Spleen (tissue), 11 donors: ENCODE measurements at regions not wholly inside any gene's neighbourhood (a gene's known extent, or its start where the extent isn't known, plus 50 kb on each side); places are given as distances from the start of the nearest gene placed in this dataset.

ENCODE experiments used
- DNase-seq: peaks from one replicate; pipeline ENCODE4 v3.0.0-alpha.2; 2020
- H3K27ac ChIP-seq, 8 donors: fragments of 200-600 bp; sonication (generic) in 7 of 8; 1 replicate in 4 of 8; 2 replicates in 4 of 8; pipeline versions ENCODE4 v1.5.0 to v1.8.0; 2016 to 2021; ENCODE audit warnings: inconsistent platforms in 4 of 8, mild to moderate bottlenecking in 4 of 8, moderate library complexity in 1 of 8
- H3K27me3 ChIP-seq, 7 donors: fragments of 200-600 bp; sonication (generic) in 6 of 7; replicated peaks in 1 of 7; 1 replicate in 4 of 7; 2 replicates in 3 of 7; pipeline versions ENCODE4 v1.5.0 to v1.8.0; 2016 to 2021; ENCODE audit warnings: inconsistent platforms in 3 of 7, mild to moderate bottlenecking in 1 of 7
- H3K36me3 ChIP-seq, 6 donors: fragments of 200-600 bp; sonication (generic) in 5 of 6; 1 replicate in 4 of 6; 2 replicates in 2 of 6; pipeline versions ENCODE4 v1.5.0 to v1.8.0; 2016 to 2021; ENCODE audit warnings: inconsistent platforms in 2 of 6
- H3K4me1 ChIP-seq, 6 donors: fragments of 200-600 bp; sonication (generic) in 5 of 6; 1 replicate in 3 of 6; 2 replicates in 3 of 6; pipeline versions ENCODE4 v1.5.0 to v1.8.0; 2016 to 2021; ENCODE audit warnings: inconsistent platforms in 3 of 6
- H3K4me3 ChIP-seq, 8 donors: fragments of 200-600 bp; sonication (generic) in 7 of 8; 1 replicate in 4 of 8; 2 replicates in 4 of 8; pipeline versions ENCODE4 v1.5.0 to v1.8.0; 2016 to 2021; ENCODE audit warnings: inconsistent platforms in 4 of 8, mild to moderate bottlenecking in 4 of 8, moderate library complexity in 2 of 8
- H3K9me3 ChIP-seq, 8 donors: fragments of 200-600 bp; sonication (generic) in 7 of 8; 1 replicate in 4 of 8; 2 replicates in 4 of 8; pipeline versions ENCODE4 v1.5.0 to v1.8.0; 2016 to 2021; ENCODE audit warnings: inconsistent platforms in 4 of 8
- CTCF ChIP-seq, 11 experiments: fragments of 200-600 bp in 7 of 11; fragments of 450-650 bp in 4 of 11; sonication (generic) in 4 of 11; IDR thresholded peaks in 8 of 11; conservative IDR thresholded peaks in 3 of 11; 1 replicate in 7 of 11; 2 replicates in 4 of 11; pipeline versions ENCODE4 v1.4.0 to v1.8.0; 2016 to 2021; ENCODE audit warnings: antibody characterized with exemption in 11 of 11, inconsistent platforms in 4 of 11, mild to moderate bottlenecking in 1 of 11
- POLR2A ChIP-seq, 3 donors: fragments of 450-650 bp; IDR thresholded peaks; one replicate each; pipeline ENCODE4 v1.5.1; 2017; ENCODE audit warnings: antibody characterized with exemption in 3 of 3, mild to moderate bottlenecking in 1 of 3
- POLR2AphosphoS5 ChIP-seq, 3 donors: sonication (generic); formaldehyde crosslinking; IDR thresholded peaks; one replicate each; pipeline ENCODE4 v1.5.1; 2017; ENCODE audit warnings: antibody characterized with exemption in 3 of 3
- WGBS, 5 donors: extraction: QIAGEN DNeasy Blood & Tissue Kit in 3 of 5; methylation state at CpG; one replicate each; pipeline versions ENCODE4 v1.1.5 to v1.1.7; 2013 to 2018; 5-methylcytosine and 5-hydroxymethylcytosine counted together
- intact Hi-C: fragments of 100-400 bp; cut with DNase I; formaldehyde crosslinking; loops from one replicate; pipeline ENCODE4 v1.15.0; 2023; ENCODE audit warnings: low total_unique reads
- donor health status: healthy with polysubstance abuse.
- donor health status: DM: no; HTN: no; CAD: no; lungs with moderate emphysema.
- donor health status: DM: no; HTN: no; CAD: no.
- donor health status: Bipolar disorder and iron deficiency.
- donor health status: healthy.
- donor health status: DM: no; HTN: no; CAD: no.
- donor health status: DM: yes; HTN: yes; CAD: no.

- H3K4me3 ChIP-seq, result no peak overlapping the region
- H3K27me3 ChIP-seq, result no peaks in the 10 kb centered on the region
- intact Hi-C loops, result no loop called here
- no peak for DNase-seq
- no peaks in the 10 kb centered on the region for H3K36me3 ChIP-seq
- WGBS, 5 donors, result 82 to 86% (median 85%) methylated on average over 6 of the region's 6 CpGs
- H3K4me1 ChIP-seq, result no peaks in the 10 kb centered on the region
- TF ChIP-seq CTCF (IDR thresholded peaks at IDR 0.05 in 8 of 11, conservative IDR thresholded peaks at IDR 0.05 in 3 of 11), result no peak
- TF ChIP-seq POLR2A (IDR thresholded peaks at IDR 0.05), result no peak
- H3K9me3 ChIP-seq, result no peaks in the 10 kb centered on the region
- H3K27ac ChIP-seq, result no peak overlapping the region
Measured at GRCh38 chr4:154977228-154977627, 196.2 kb downstream of the RBM46 start.

- no peaks in the 10 kb centered on the region for H3K36me3 ChIP-seq
- intact Hi-C loops, result loop anchor here (5.0 kb wide), 1 partner anchor 370 kb away; no protein-coding TSS in a partner anchor
- no peak overlapping the region for H3K27ac ChIP-seq
- no peaks in the 10 kb centered on the region for H3K4me1 ChIP-seq
- WGBS, 5 donors, result 20 to 34% (median 22%) methylated on average over 10 of the region's 10 CpGs
- no peaks in the 10 kb centered on the region for H3K9me3 ChIP-seq
- TF ChIP-seq POLR2AphosphoS5 (IDR thresholded peaks at IDR 0.05), result no peak
- TF ChIP-seq CTCF (IDR thresholded peaks at IDR 0.05 in 8 of 11, conservative IDR thresholded peaks at IDR 0.05 in 3 of 11), result peak in 9 of 11 experiments; percentile 25 to 65 (median 53)
- no peak overlapping the region for H3K4me3 ChIP-seq
- no peaks in the 10 kb centered on the region for H3K27me3 ChIP-seq
- DNase-seq, result no peak
Measured at GRCh38 chr4:154982187-154983047, 201.3 kb downstream of the RBM46 start.

DNA sequence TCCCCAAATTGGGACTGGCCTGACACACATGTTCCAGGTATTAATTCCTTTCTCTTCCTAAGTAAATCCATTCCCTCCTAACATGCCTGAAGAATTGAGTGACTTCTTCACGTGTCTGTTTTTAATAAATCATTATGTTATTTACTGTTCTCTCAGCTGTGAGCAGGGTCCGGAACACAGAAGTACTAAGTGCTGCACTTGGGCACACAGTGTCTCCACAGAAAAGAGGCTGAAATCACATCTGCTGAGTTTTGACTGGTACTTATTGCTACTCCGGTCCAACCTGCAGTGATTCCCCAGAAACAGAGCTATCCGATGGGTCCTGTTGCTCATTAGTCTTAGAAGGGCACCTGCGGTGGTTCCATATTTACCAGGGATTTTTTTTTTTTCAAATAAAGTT lies 202.6 kb downstream of the RBM46 start:
- Histone ChIP-seq H3K4me1 (no peaks in the 10 kb centered on the region), H3K9me3 (no peaks in the 10 kb centered on the region), H3K4me3 (no peak overlapping the region), H3K27me3 (no peaks in the 10 kb centered on the region), H3K27ac (no peak overlapping the region), H3K36me3 (no peaks in the 10 kb centered on the region)
- intact Hi-C loops, result loop anchor here (5.0 kb wide), 1 partner anchor 369 kb away; no protein-coding TSS in a partner anchor
- WGBS, 5 donors, result 79 to 93% (median 83%) methylated on average over 5 of the region's 5 CpGs
- TF ChIP-seq POLR2A (IDR thresholded peaks at IDR 0.05) (no peak), CTCF (IDR thresholded peaks at IDR 0.05 in 8 of 11, conservative IDR thresholded peaks at IDR 0.05 in 3 of 11) (no peak), POLR2AphosphoS5 (IDR thresholded peaks at IDR 0.05) (no peak)
- DNase-seq, result no peak

- Histone ChIP-seq H3K36me3 (no peaks in the 10 kb centered on the region), H3K9me3 (no peaks in the 10 kb centered on the region), H3K27me3 (no peaks in the 10 kb centered on the region), H3K4me1 (no peaks in the 10 kb centered on the region), H3K4me3 (no peak overlapping the region), H3K27ac (no peak overlapping the region)
- intact Hi-C loops, result loop anchor here (5.0 kb wide), 1 partner anchor 368 kb away; no protein-coding TSS in a partner anchor
- TF ChIP-seq POLR2A (IDR thresholded peaks at IDR 0.05) (no peak), CTCF (IDR thresholded peaks at IDR 0.05 in 8 of 11, conservative IDR thresholded peaks at IDR 0.05 in 3 of 11) (no peak), POLR2AphosphoS5 (IDR thresholded peaks at IDR 0.05) (no peak)
- WGBS, 5 donors, result 61 to 64% (median 63%) methylated on average over 4 of the region's 4 CpGs
- no peak for DNase-seq
Measured at GRCh38 chr4:154984148-154984547, 203.1 kb downstream of the RBM46 start.
